H1 (cell line): ENCODE measurements at regions not wholly inside any gene's neighbourhood (a gene's known extent, or its start where the extent isn't known, plus 50 kb on each side); places are given as distances from the start of the nearest gene placed in this dataset.

ENCODE experiments used
- CTCF ChIA-PET: fragments of 300-600 bp; sonication (Branson Sonifier 250); formaldehyde crosslinking; loops from one replicate; lab custom pipeline; 2021; ENCODE audit not compliant: partially characterized antibody; lab: Charles Lee
- POLR2A ChIA-PET: fragments of 300-600 bp; sonication (Branson Sonifier 250); formaldehyde crosslinking; loops from one replicate; lab custom pipeline; 2021; ENCODE audit warnings: inconsistent platforms; ENCODE audit not compliant: partially characterized antibody; lab: Charles Lee
- DNase-seq, 2 experiments: peaks; one replicate each; pipeline versions ENCODE4 v3.0.0 to v3.0.0-alpha.2; 2010 to 2022; ENCODE audit warnings: low spot score in 2 of 2, low read depth in 1 of 2, mixed read lengths in 1 of 2
- FAIRE-seq: peaks from 2 replicates; lab custom pipeline; 2011; peaks lifted over from hg19 to GRCh38; lab: Jason Lieb, UNC
- H2AFZ ChIP-seq: 2 replicates; pipeline ENCODE4 v1.8.1; 2012; ENCODE audit warnings: low read length, inconsistent platforms
- H2AK5ac ChIP-seq: 2 replicates; pipeline ENCODE4 v1.6.1; 2013; ENCODE audit warnings: low read depth, low read length
- H2BK120ac ChIP-seq: replicated peaks from 2 replicates; pipeline ENCODE3; 2013; ENCODE audit warnings: low read depth, low read length, inconsistent platforms
- H2BK12ac ChIP-seq: 2 replicates; pipeline ENCODE4 v1.6.1; 2013; ENCODE audit warnings: low read depth, low read length
- H2BK15ac ChIP-seq: 2 replicates; pipeline ENCODE4 v1.6.1; 2013; ENCODE audit warnings: low read length
- H2BK20ac ChIP-seq: 2 replicates; pipeline ENCODE4 v1.6.1; 2013; ENCODE audit warnings: low read length
- H2BK5ac ChIP-seq: 2 replicates; pipeline ENCODE4 v1.6.1; 2013; ENCODE audit warnings: low read depth, low read length
- H3K14ac ChIP-seq: 2 replicates; pipeline ENCODE4 v1.6.1; 2013; ENCODE audit warnings: inconsistent platforms; ENCODE audit not compliant: insufficient read length
- H3K18ac ChIP-seq: 2 replicates; pipeline ENCODE4 v1.6.1; 2013; ENCODE audit warnings: low read length; ENCODE audit errors: extremely low read depth
- H3K23ac ChIP-seq: 2 replicates; pipeline ENCODE4 v1.6.1; 2013; ENCODE audit warnings: inconsistent platforms; ENCODE audit not compliant: insufficient read length
- H3K23me2 ChIP-seq: 2 replicates; pipeline ENCODE4 v1.6.1; 2013; ENCODE audit warnings: low read depth, low read length
- H3K27ac ChIP-seq: 2 replicates; pipeline ENCODE4 v1.6.1; 2011; ENCODE audit warnings: low read depth, low read length, inconsistent platforms
- H3K27me3 ChIP-seq, 4 experiments: replicated peaks in 1 of 4; 1 replicate in 1 of 4; 2 replicates in 3 of 4; pipeline versions ENCODE4 v1.6.1 to v1.8.1; 2011 to 2013; ENCODE audit warnings: low read length in 3 of 4, mild to moderate bottlenecking in 3 of 4, inconsistent platforms in 2 of 4, mixed read lengths in 2 of 4, moderate library complexity in 1 of 4; ENCODE audit not compliant: control insufficient read depth in 3 of 4, insufficient read depth in 3 of 4; ENCODE audit errors: extremely low read depth in 1 of 4
- H3K36me3 ChIP-seq, 4 experiments: 2 replicates each; pipeline versions ENCODE4 v1.6.1 to v1.8.1; 2011 to 2013; ENCODE audit warnings: mild to moderate bottlenecking in 4 of 4, low read length in 3 of 4, moderate library complexity in 2 of 4, control low read depth in 1 of 4, inconsistent platforms in 1 of 4; ENCODE audit not compliant: insufficient read depth in 4 of 4, control insufficient read depth in 2 of 4
- H3K4ac ChIP-seq: replicated peaks from 2 replicates; pipeline ENCODE3; 2013; ENCODE audit warnings: low read length, low read depth, mixed read lengths, inconsistent platforms; ENCODE audit not compliant: insufficient read length
- H3K4me1 ChIP-seq, 4 experiments: replicated peaks in 1 of 4; 1 replicate in 1 of 4; 2 replicates in 3 of 4; pipeline versions ENCODE4 v1.6.1 to v1.8.1; 2011 to 2013; ENCODE audit warnings: low read length in 3 of 4, inconsistent platforms in 2 of 4, mixed read lengths in 1 of 4; ENCODE audit not compliant: insufficient read depth in 4 of 4, control insufficient read depth in 3 of 4
- H3K4me2 ChIP-seq, 2 experiments: 2 replicates each; pipeline versions ENCODE4 v1.6.1 to v1.8.1; 2011 to 2013; ENCODE audit warnings: low read depth in 2 of 2, low read length in 2 of 2, control low read depth in 1 of 2, inconsistent platforms in 1 of 2, mild to moderate bottlenecking in 1 of 2; ENCODE audit not compliant: insufficient read depth in 1 of 2
- H3K4me3 ChIP-seq, 4 experiments: fragments of 200-600, 300-600 bp in 1 of 4; sonication (generic), shearing (Covaris generic), sonication (Bioruptor Twin) in 1 of 4; 2 replicates each; pipeline versions ENCODE4 v1.5.1 to v1.8.1; 2011 to 2016; ENCODE audit warnings: low read length in 4 of 4, low read depth in 3 of 4, control low read depth in 2 of 4, inconsistent platforms in 2 of 4, mild to moderate bottlenecking in 2 of 4, mixed read lengths in 1 of 4, moderate library complexity in 1 of 4; ENCODE audit not compliant: insufficient read depth in 2 of 4; ENCODE audit errors: extremely low read depth in 1 of 4
- H3K56ac ChIP-seq: replicated peaks from 2 replicates; pipeline ENCODE3; 2013; ENCODE audit warnings: low read depth, mild to moderate bottlenecking, mixed read lengths, low read length, inconsistent platforms; ENCODE audit not compliant: insufficient read length
- H3K79me1 ChIP-seq: 2 replicates; pipeline ENCODE4 v1.6.1; 2013; ENCODE audit warnings: low read depth, low read length, control low read depth
- H3K79me2 ChIP-seq, 2 experiments: 2 replicates each; pipeline versions ENCODE4 v1.6.1 to v1.8.1; 2012 to 2013; ENCODE audit warnings: low read length in 2 of 2, mild to moderate bottlenecking in 2 of 2, inconsistent platforms in 1 of 2; ENCODE audit not compliant: insufficient read depth in 2 of 2, control insufficient read depth in 1 of 2
- H3K9ac ChIP-seq, 4 experiments: replicated peaks in 1 of 4; 1 replicate in 1 of 4; 2 replicates in 3 of 4; pipeline versions ENCODE4 v1.6.1 to v1.8.1; 2011 to 2013; ENCODE audit warnings: low read depth in 3 of 4, low read length in 3 of 4, control low read depth in 2 of 4, mild to moderate bottlenecking in 2 of 4, moderate library complexity in 2 of 4, inconsistent platforms in 1 of 4; ENCODE audit errors: extremely low read depth in 1 of 4
- H3K9me3 ChIP-seq, 2 experiments: 2 replicates each; pipeline versions ENCODE4 v1.6.1 to v1.8.1; 2012 to 2013; ENCODE audit warnings: mild to moderate bottlenecking in 2 of 2, moderate library complexity in 2 of 2, control low read depth in 1 of 2, inconsistent platforms in 1 of 2, low read depth in 1 of 2, low read length in 1 of 2, mixed read lengths in 1 of 2; ENCODE audit not compliant: insufficient read depth in 2 of 2
- H4K20me1 ChIP-seq, 2 experiments: replicated peaks in 1 of 2; 2 replicates each; pipeline versions ENCODE3 to v1.8.1; 2011 to 2013; ENCODE audit warnings: inconsistent platforms in 2 of 2, low read length in 2 of 2, mild to moderate bottlenecking in 1 of 2; ENCODE audit not compliant: insufficient read depth in 2 of 2, control insufficient read depth in 1 of 2
- H4K5ac ChIP-seq: 2 replicates; pipeline ENCODE4 v1.6.1; 2013; ENCODE audit warnings: low read length, low read depth, mixed read lengths, inconsistent platforms; ENCODE audit not compliant: insufficient read length
- H4K8ac ChIP-seq: 2 replicates; pipeline ENCODE4 v1.8.0; 2013; ENCODE audit warnings: mild to moderate bottlenecking, moderate library complexity, low read length, inconsistent platforms; ENCODE audit not compliant: insufficient read depth; ENCODE audit errors: extremely low read depth
- H4K91ac ChIP-seq: replicated peaks from 2 replicates; pipeline ENCODE3; 2013; ENCODE audit warnings: low read length, mixed read lengths, inconsistent platforms; ENCODE audit not compliant: insufficient read length
- CTBP2 ChIP-seq: IDR thresholded peaks from 2 replicates; pipeline ENCODE4 v1.7.0; 2011; ENCODE audit warnings: borderline replicate concordance, mild to moderate bottlenecking, moderate library complexity, mixed read lengths, low read length; ENCODE audit not compliant: insufficient read depth, insufficient read length
- EP300 ChIP-seq, 2 experiments: IDR thresholded peaks; 1 replicate in 1 of 2; 2 replicates in 1 of 2; pipeline ENCODE4 v1.6.1; 2011 to 2012; ENCODE audit warnings: low read depth in 2 of 2, low read length in 2 of 2, mild to moderate bottlenecking in 2 of 2, borderline replicate concordance in 1 of 2, inconsistent platforms in 1 of 2, moderate library complexity in 1 of 2
- EZH2 ChIP-seq: fragments of 200-600 bp; sonication (generic); IDR thresholded peaks from 2 replicates; pipeline ENCODE4 v1.7.1; 2012; ENCODE audit warnings: low read depth, mild to moderate bottlenecking, moderate library complexity, low read length, inconsistent platforms; ENCODE audit not compliant: severe bottlenecking
- JUN ChIP-seq: IDR thresholded peaks from 2 replicates; pipeline ENCODE4 v1.6.1; 2011; ENCODE audit warnings: low read depth, mild to moderate bottlenecking, improper control_type of control experiment, low read length
- KDM1A ChIP-seq: fragments of 200-600, 300-600 bp; sonication (generic); IDR thresholded peaks from 2 replicates; pipeline ENCODE4 v1.7.1; 2016; ENCODE audit warnings: mild to moderate bottlenecking, low read length, borderline replicate concordance
- KDM4A ChIP-seq: IDR thresholded peaks from one replicate; pipeline ENCODE4 v1.7.1; 2012; ENCODE audit warnings: low read depth, mild to moderate bottlenecking, moderate library complexity, low read length, inconsistent platforms; ENCODE audit not compliant: severe bottlenecking
- NANOG ChIP-seq: IDR thresholded peaks from 2 replicates; pipeline ENCODE4 v1.6.1; 2011; ENCODE audit warnings: low read length, low read depth, mild to moderate bottlenecking, inconsistent platforms; ENCODE audit not compliant: insufficient read depth, poor library complexity, severe bottlenecking
- SP2 ChIP-seq: IDR thresholded peaks from 2 replicates; pipeline ENCODE4 v1.6.1; 2012; ENCODE audit warnings: mild to moderate bottlenecking, low read length, inconsistent platforms
- SP4 ChIP-seq: IDR thresholded peaks from 2 replicates; pipeline ENCODE4 v1.6.1; 2012; ENCODE audit warnings: low read length, inconsistent platforms
- SRF ChIP-seq: IDR thresholded peaks from 2 replicates; pipeline ENCODE4 v1.6.1; 2011; ENCODE audit warnings: mild to moderate bottlenecking, low read depth, low read length, moderate library complexity
- WGBS, 2 experiments: shearing (Covaris generic) in 1 of 2; methylation state at CpG; one replicate each; pipeline versions ENCODE4 v1.1.6 to v1.1.7; 2013 to 2015; ENCODE audit warnings: low lambda C conversion rate in 2 of 2, mixed read lengths in 2 of 2, inconsistent platforms in 1 of 2, low coverage in 1 of 2, missing lambda C conversion rate in 1 of 2; ENCODE audit not compliant: insufficient replicate concordance in 2 of 2, insufficient coverage in 1 of 2, insufficient read length in 1 of 2; ENCODE audit errors: extremely low coverage in 1 of 2, missing lambda C conversion rate in 1 of 2; 5-methylcytosine and 5-hydroxymethylcytosine counted together
- TF ChIP-seq, protein P1 (sequence below): IDR thresholded peaks from 2 replicates; pipeline ENCODE4 v1.6.1; 2011; ENCODE audit warnings: low read length, improper control_type of control experiment

DNA sequence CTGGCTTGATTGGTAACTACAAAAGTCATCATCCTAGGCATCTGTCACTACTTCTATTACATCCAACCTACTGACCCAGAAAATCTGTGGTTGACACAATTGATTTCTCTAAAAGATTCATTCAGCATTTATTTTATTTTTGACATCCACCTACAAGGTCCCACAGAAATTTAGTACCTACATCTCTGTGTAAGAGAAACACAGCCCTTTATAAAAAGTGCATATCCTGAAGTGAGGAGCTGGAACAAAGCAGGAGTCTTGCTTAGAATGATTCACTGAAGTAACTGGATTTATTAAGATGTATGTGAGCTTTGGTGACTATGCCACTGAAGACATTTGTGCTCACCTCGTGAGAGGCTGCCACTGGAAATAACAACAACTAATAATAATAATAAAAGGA lies 391.0 kb downstream of the GPAT3 start:
- H3K4me3 ChIP-seq, result no peak overlapping the region
- FAIRE-seq (no peak), DNase-seq (no peak)
- H2BK12ac ChIP-seq, result no peak overlapping the region
- H2AFZ ChIP-seq, result no peak overlapping the region
- no peaks in the 10 kb centered on the region for H3K79me1 ChIP-seq
- H3K23ac ChIP-seq, result no peak overlapping the region
- no peak overlapping the region for H4K5ac ChIP-seq
- H3K79me2 ChIP-seq, result no peaks in the 10 kb centered on the region
- H2BK20ac ChIP-seq, result no peak overlapping the region
- H2BK15ac ChIP-seq, result no peak overlapping the region
- TF ChIP-seq EZH2 (no peak), SRF (no peak), CTBP2 (no peak), SP2 (no peak), KDM1A (no peak), NANOG (no peak), KDM4A (no peak), JUN (no peak), EP300 (IDR thresholded peaks at IDR 0.05; ENCODE audit: borderline replicate concordance in 1 of 2, low read depth in 2 of 2, low read length in 2 of 2) (no peak), SP4 (no peak)
- TF ChIP-seq, protein P1, sequence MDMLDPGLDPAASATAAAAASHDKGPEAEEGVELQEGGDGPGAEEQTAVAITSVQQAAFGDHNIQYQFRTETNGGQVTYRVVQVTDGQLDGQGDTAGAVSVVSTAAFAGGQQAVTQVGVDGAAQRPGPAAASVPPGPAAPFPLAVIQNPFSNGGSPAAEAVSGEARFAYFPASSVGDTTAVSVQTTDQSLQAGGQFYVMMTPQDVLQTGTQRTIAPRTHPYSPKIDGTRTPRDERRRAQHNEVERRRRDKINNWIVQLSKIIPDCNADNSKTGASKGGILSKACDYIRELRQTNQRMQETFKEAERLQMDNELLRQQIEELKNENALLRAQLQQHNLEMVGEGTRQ, result no peak
- H3K27ac ChIP-seq, result no peak overlapping the region
- no peak overlapping the region for H4K8ac ChIP-seq
- no peaks in the 10 kb centered on the region for H3K27me3 ChIP-seq
- H3K9me3 ChIP-seq, result no peaks in the 10 kb centered on the region
- H3K4me2 ChIP-seq, result no peak overlapping the region
- CTCF ChIA-PET, result interaction anchor here (0.8 kb wide), 1 partner anchor 1541 kb away, joined by 3 read pairs; no protein-coding TSS in a partner anchor
- H3K14ac ChIP-seq, result no peak overlapping the region
- POLR2A ChIA-PET, result no interaction called here
- H3K23me2 ChIP-seq, result no peaks in the 10 kb centered on the region
- 88% methylated on average over 1 of the region's 1 CpG; no CpG with 5 or more reads in 1 of the 2 experiments for WGBS, 2 experiments
- no peaks in the 10 kb centered on the region for H3K36me3 ChIP-seq
- no peaks in the 10 kb centered on the region for H4K20me1 ChIP-seq
- H2BK5ac ChIP-seq, result no peak overlapping the region
- H3K18ac ChIP-seq, result no peak overlapping the region
- no peak overlapping the region for H2BK120ac ChIP-seq
- H3K56ac ChIP-seq, result no peak overlapping the region
- H3K4ac ChIP-seq, result no peak overlapping the region
- no peak overlapping the region for H4K91ac ChIP-seq
- peaks cover 0 to 7% (median 0%) of the 10 kb centered on the region in 4 experiments; a peak in 1 of 7 replicates for H3K4me1 ChIP-seq
- no peak overlapping the region for H3K9ac ChIP-seq
- no peak overlapping the region for H2AK5ac ChIP-seq
